Right lobe of liver (tissue), 6 donors: ENCODE measurements at regions not wholly inside any gene's neighbourhood (a gene's known extent, or its start where the extent isn't known, plus 50 kb on each side); places are given as distances from the start of the nearest gene placed in this dataset.

Source experiments
- ATAC-seq, 4 donors: fragments of 200-7000 bp; cut with Tn5 transposase; one replicate each; pipeline ENCODE4 v1.9.1; 2020; ENCODE audit warnings: mild to moderate bottlenecking in 4 of 4, moderate library complexity in 4 of 4
- DNase-seq, 3 donors: peaks; one replicate each; pipeline ENCODE4 v3.0.0-alpha.2; 2020
- H3K27ac ChIP-seq, 3 donors: fragments of 200-600 bp; one replicate each; pipeline ENCODE4 v1.8.0; 2022
- H3K27me3 ChIP-seq, 2 donors: fragments of 200-600 bp; one replicate each; pipeline ENCODE4 v1.8.0; 2022
- H3K36me3 ChIP-seq, 4 donors: fragments of 200-600 bp; sonication (generic) in 1 of 4; one replicate each; pipeline versions ENCODE4 v1.5.1 to v1.8.0; 2017 to 2022; ENCODE audit warnings: control low read depth in 1 of 4
- H3K4me1 ChIP-seq, 4 donors: fragments of 200-600 bp; sonication (generic) in 1 of 4; one replicate each; pipeline versions ENCODE4 v1.5.1 to v1.8.0; 2017 to 2022; ENCODE audit warnings: control low read depth in 1 of 4
- H3K4me3 ChIP-seq, 3 donors: fragments of 200-600 bp; one replicate each; pipeline ENCODE4 v1.8.0; 2022
- H3K9me3 ChIP-seq, 4 donors: fragments of 200-600 bp; sonication (generic) in 1 of 4; one replicate each; pipeline versions ENCODE4 v1.5.1 to v1.8.0; 2017 to 2022; ENCODE audit warnings: control low read depth in 1 of 4
- CTCF ChIP-seq, 4 donors: fragments of 200-600 bp in 3 of 4; fragments of 450-650 bp in 1 of 4; IDR thresholded peaks; one replicate each; pipeline versions ENCODE4 v1.5.1 to v1.8.0; 2016 to 2022; ENCODE audit warnings: antibody characterized with exemption in 4 of 4, mild to moderate bottlenecking in 2 of 4
- POLR2A ChIP-seq: fragments of 450-650 bp; IDR thresholded peaks from one replicate; pipeline ENCODE4 v1.6.1; 2017; ENCODE audit warnings: antibody characterized with exemption, mild to moderate bottlenecking
- WGBS: methylation state at CpG from one replicate; pipeline ENCODE4 v1.1.6; 2018; ENCODE audit warnings: low coverage, low lambda C conversion rate; ENCODE audit not compliant: insufficient coverage; ENCODE audit errors: missing lambda C conversion rate; 5-methylcytosine and 5-hydroxymethylcytosine counted together
- intact Hi-C, 2 donors: fragments of 100-400 bp; cut with DNase I; formaldehyde crosslinking; loops; one replicate each; pipeline versions ENCODE4 v1.11.2 to v1.14.1; 2022
- donor health status: DM: no; HTN: yes; CAD: no.
- donor health status: DM: no; HTN: no; CAD: no.
- donor health status: DM: no; HTN: no; CAD: no.
- donor health status: DM: no; HTN: yes; CAD: no.
- donor health status: DM: no; HTN: yes; CAD: no.

DNA sequence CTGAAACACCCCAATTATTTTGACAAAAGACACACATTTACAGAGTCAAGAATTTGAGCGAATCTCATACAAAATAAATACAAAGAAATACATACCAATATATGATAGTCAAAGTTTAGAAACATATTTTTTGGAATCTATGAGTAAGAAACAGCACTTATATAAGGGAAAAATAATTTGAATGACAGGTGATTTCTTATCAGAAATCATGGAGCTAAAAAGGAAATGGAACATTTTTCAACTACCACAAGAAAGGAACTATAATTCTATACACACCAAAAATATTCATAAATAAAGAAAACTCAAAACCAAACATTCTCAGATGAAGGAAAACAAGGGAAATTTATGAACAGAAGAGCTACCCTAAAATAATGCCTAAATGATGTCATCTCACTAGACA is 1226.6 kb downstream of the PCDH9 start:
- intact Hi-C loops, result no loop called here
- ATAC-seq, result no peak
- Histone ChIP-seq H3K27me3 (no peaks in the 10 kb centered on the region), H3K9me3 (no peaks in the 10 kb centered on the region), H3K4me1 (no peaks in the 10 kb centered on the region), H3K27ac (no peak overlapping the region), H3K4me3 (no peak overlapping the region), H3K36me3 (no peaks in the 10 kb centered on the region)
- TF ChIP-seq CTCF (IDR thresholded peaks at IDR 0.05), result no peak
- no peak for TF ChIP-seq POLR2A
- DNase-seq, result no peak
- WGBS, result 67% methylated on average over 1 of the region's 1 CpG

- Histone ChIP-seq H3K27ac (no peak overlapping the region), H3K27me3 (no peaks in the 10 kb centered on the region), H3K36me3 (no peaks in the 10 kb centered on the region), H3K4me3 (no peak overlapping the region), H3K4me1 (no peaks in the 10 kb centered on the region), H3K9me3 (no peaks in the 10 kb centered on the region)
- ATAC-seq (no peak), DNase-seq (no peak)
- intact Hi-C loops, result no loop called here
- WGBS, result 22% methylated on average over 1 of the region's 1 CpG
- TF ChIP-seq CTCF (IDR thresholded peaks at IDR 0.05) (no peak), POLR2A (no peak)
Measured at GRCh38 chr13:66001140-66001539, 1229.0 kb downstream of the PCDH9 start.

- Histone ChIP-seq H3K27me3 (no peaks in the 10 kb centered on the region), H3K4me1 (no peaks in the 10 kb centered on the region), H3K36me3 (no peaks in the 10 kb centered on the region), H3K4me3 (no peak overlapping the region), H3K9me3 (no peaks in the 10 kb centered on the region), H3K27ac (no peak overlapping the region)
- DNase-seq (no peak), ATAC-seq (no peak)
- intact Hi-C loops, result no loop called here
- 49% methylated on average over 1 of the region's 1 CpG for WGBS
- TF ChIP-seq POLR2A, result no peak
- no peak for TF ChIP-seq CTCF (IDR thresholded peaks at IDR 0.05)
Measured at GRCh38 chr13:65999411-65999810, 1230.7 kb downstream of the PCDH9 start.

- Histone ChIP-seq H3K36me3 (no peaks in the 10 kb centered on the region), H3K27ac (no peak overlapping the region), H3K9me3 (no peaks in the 10 kb centered on the region), H3K4me3 (no peak overlapping the region), H3K27me3 (no peaks in the 10 kb centered on the region), H3K4me1 (no peaks in the 10 kb centered on the region)
- DNase-seq, result no peak
- ATAC-seq, result no peak
- intact Hi-C loops, result no loop called here
- no peak for TF ChIP-seq CTCF (IDR thresholded peaks at IDR 0.05)
- no peak for TF ChIP-seq POLR2A
Measured at GRCh38 chr13:65990684-65991083, 1239.5 kb downstream of the PCDH9 start.

DNA sequence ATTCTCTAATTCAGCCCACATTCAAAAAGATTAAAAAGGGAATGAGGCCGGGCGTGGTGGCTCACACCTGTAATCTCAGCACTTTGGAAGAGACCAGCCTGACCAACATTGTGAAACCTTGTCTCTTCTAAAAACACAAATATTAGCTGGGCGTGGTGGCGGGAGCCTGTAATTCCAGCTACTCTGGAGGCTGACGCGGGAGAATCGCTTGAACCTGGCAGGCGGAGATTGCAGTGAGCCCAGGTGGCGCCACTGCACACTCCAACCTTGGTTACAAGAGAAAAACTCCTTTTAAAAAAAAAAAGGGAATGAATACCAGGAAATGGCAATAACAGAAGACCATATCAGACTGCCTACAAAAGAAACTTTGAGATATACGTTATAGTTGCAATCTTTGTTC is 1244.5 kb downstream of the PCDH9 start:
- no peaks in the 10 kb centered on the region for H3K27me3 ChIP-seq
- ATAC-seq (no peak), DNase-seq (no peak)
- intact Hi-C loops, result no loop called here
- no peaks in the 10 kb centered on the region for H3K4me1 ChIP-seq
- no peak overlapping the region for H3K27ac ChIP-seq
- no peaks in the 10 kb centered on the region for H3K9me3 ChIP-seq
- 77% methylated on average over 8 of the region's 10 CpGs for WGBS
- TF ChIP-seq CTCF (IDR thresholded peaks at IDR 0.05) (no peak), POLR2A (no peak)
- H3K4me3 ChIP-seq, result no peak overlapping the region
- no peaks in the 10 kb centered on the region for H3K36me3 ChIP-seq
